Activated naive CD8-positive, alpha-beta T cell treated with anti-CD3 and anti-CD28 coated beads for 36 hours (primary cell): ENCODE measurements at regions not wholly inside any gene's neighbourhood (a gene's known extent, or its start where the extent isn't known, plus 50 kb on each side); places are given as distances from the start of the nearest gene placed in this dataset.

ENCODE experiments used
- DNase-seq: peaks from one replicate; pipeline ENCODE4 v3.0.0; 2021
- H3K27ac Mint-ChIP-seq: one replicate; pipeline ENCODE4 v1.8.0; 2022; ENCODE audit warnings: mild to moderate bottlenecking, moderate library complexity, mixed read lengths
- H3K27me3 Mint-ChIP-seq: one replicate; pipeline ENCODE4 v1.8.0; 2022; ENCODE audit warnings: mild to moderate bottlenecking, mixed read lengths
- H3K36me3 Mint-ChIP-seq: one replicate; pipeline ENCODE4 v1.8.0; 2021; ENCODE audit warnings: mild to moderate bottlenecking, mixed read lengths
- H3K4me1 Mint-ChIP-seq: one replicate; pipeline ENCODE4 v1.8.0; 2021; ENCODE audit warnings: mixed read lengths
- H3K4me3 Mint-ChIP-seq: one replicate; pipeline ENCODE4 v1.8.0; 2022; ENCODE audit warnings: mild to moderate bottlenecking, moderate library complexity, mixed read lengths
- H3K9me3 Mint-ChIP-seq: one replicate; pipeline ENCODE4 v1.8.0; 2022; ENCODE audit warnings: mixed read lengths

DNA sequence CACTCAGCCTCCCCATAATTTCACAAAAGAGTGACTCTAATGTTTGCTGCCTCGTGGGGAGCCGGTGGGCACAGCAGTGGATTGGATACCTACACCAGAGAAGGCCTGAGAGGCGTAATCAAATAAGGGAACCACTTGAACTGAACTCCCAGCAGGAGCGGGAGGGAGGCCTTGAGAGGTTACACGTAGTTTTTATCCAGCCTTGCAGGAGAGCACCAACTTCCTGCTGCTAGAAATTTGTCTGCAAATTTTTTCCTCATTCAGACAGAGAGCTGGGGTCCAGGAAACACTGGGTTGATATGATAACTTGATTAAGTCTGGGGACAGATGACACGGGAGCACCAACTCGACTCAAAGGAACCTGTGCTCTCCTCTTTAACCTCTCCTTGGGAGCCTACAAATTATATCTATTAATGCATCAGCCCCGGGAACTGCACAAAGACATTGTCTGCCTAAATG is 69.8 kb downstream of the HES1 start:
- Mint-ChIP-seq H3K36me3 (no peaks in the 10 kb centered on the region), H3K27ac (no peak overlapping the region), H3K4me1 (peaks cover 15% of the 10 kb centered on the region), H3K9me3 (no peaks in the 10 kb centered on the region), H3K4me3 (peak overlapping the region; percentile 23), H3K27me3 (peaks cover 47% of the 10 kb centered on the region)
- DNase-seq: peak; percentile 14

DNA sequence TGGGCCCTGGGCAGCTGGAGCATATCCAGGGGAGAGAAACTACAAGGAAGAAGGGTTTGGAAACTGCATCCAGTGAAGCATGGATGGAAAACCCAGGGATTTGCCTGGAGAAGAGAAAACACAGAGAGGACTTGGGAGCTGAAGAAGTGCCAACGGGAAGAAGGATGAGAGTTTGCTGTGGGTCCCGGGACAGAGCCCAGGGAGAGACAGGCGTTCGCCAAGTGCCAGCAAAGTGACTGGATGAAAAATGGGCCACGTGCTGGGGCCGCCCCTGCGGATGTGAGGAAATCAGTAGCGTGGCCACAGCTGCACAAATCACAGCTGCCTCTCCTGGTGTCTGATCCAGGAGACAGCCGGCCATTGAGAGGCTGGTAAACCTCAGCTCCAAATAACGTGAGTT is 70.4 kb downstream of the HES1 start:
- H3K9me3 Mint-ChIP-seq: no peaks in the 10 kb centered on the region
- no peak overlapping the region for H3K4me3 Mint-ChIP-seq
- H3K27ac Mint-ChIP-seq: no peak overlapping the region
- DNase-seq: no peak
- no peaks in the 10 kb centered on the region for H3K36me3 Mint-ChIP-seq
- H3K4me1 Mint-ChIP-seq: peaks cover 15% of the 10 kb centered on the region
- peaks cover 41% of the 10 kb centered on the region for H3K27me3 Mint-ChIP-seq

DNA sequence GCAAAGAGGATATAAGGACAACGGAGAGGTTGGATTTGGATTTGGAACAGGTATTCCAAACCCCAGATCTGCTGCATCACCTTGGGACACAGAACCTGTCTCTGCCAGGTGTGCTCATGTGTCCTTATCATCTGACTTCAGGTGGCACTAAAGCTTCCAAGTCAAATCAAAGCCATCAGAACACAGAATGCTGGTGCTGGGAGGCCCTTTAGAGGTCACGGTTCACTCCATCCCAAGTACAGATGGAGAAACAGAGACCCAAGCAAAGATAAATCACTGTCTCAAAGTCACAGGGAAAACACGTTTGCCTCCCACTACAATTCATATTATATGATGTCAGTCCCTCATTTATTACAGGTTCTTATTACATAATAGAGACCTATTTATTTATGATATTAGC is 72.8 kb downstream of the HES1 start:
- peaks cover 10% of the 10 kb centered on the region for H3K4me1 Mint-ChIP-seq

DNA sequence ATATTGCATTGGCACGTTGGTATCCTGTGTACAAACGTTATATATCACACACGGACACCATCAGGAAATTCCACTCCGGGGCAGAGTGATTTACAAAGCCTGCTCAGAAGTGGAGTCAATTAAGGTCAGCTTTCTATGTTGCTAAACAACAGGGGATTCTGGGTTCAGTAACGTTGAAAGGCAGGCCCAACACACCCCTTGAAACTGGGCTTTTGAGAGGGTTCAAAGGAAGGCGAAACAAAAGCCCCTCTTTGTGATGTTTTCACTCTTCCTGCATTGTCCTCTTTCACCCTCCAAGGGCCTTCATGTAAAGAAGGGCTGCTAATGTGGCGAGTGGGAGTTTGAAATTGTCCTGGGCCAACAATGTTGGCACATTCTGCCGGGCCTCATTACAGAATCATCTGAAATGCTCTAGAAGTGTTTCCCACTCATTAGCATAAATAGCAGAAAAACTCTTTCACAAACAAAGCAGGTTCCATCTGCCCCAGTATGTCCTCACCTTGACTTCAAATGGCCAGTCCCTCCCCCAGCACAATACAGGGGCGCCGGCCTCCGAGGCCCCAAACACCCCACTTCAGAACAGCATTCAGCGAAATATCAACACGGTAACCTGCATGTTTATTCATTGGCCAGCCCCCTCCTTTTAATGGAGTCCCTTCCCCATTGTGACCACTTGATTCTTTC is 76.4 kb downstream of the HES1 start:
- H3K27me3 Mint-ChIP-seq: peaks cover under 1% of the 10 kb centered on the region
- no peaks in the 10 kb centered on the region for H3K36me3 Mint-ChIP-seq
- no peak for DNase-seq
- no peaks in the 10 kb centered on the region for H3K9me3 Mint-ChIP-seq
- H3K4me3 Mint-ChIP-seq: no peak overlapping the region
- no peak overlapping the region for H3K27ac Mint-ChIP-seq
- H3K4me1 Mint-ChIP-seq: no peaks in the 10 kb centered on the region

More for the DNA sequence above, 72.8 kb downstream of the HES1 start:
- peaks cover 28% of the 10 kb centered on the region for H3K27me3 Mint-ChIP-seq
- no peaks in the 10 kb centered on the region for H3K9me3 Mint-ChIP-seq
- no peaks in the 10 kb centered on the region for H3K36me3 Mint-ChIP-seq
- no peak overlapping the region for H3K4me3 Mint-ChIP-seq
- no peak overlapping the region for H3K27ac Mint-ChIP-seq
- DNase-seq: no peak

DNA sequence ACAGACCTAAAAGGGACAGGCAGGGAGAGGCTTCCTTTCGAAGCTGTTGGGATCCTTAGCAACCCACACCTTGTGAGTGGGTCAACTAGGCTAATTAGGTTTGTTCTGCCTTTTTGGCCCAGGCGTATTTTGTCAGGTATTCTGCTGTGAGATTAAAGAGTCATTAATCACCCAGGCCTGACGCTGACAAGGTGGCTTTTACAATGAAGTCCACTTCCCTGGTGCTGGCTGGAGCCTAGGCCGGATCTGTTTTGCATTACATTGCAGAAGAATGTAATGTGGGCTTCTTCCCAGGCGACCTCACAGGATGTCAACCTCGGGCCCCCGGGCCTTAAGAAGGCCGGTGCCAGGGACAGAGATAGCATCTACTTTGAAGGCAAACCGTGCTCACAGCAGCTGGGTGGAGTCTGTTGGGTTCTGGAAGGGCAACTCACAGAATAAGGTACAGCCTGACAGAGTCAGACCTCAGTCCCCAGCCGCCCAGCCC is 76.9 kb downstream of the HES1 start:
- no peaks in the 10 kb centered on the region for H3K4me1 Mint-ChIP-seq
- H3K36me3 Mint-ChIP-seq: no peaks in the 10 kb centered on the region
- no peaks in the 10 kb centered on the region for H3K27me3 Mint-ChIP-seq
- DNase-seq: no peak
- no peaks in the 10 kb centered on the region for H3K9me3 Mint-ChIP-seq
- no peak overlapping the region for H3K27ac Mint-ChIP-seq
- H3K4me3 Mint-ChIP-seq: no peak overlapping the region

DNA sequence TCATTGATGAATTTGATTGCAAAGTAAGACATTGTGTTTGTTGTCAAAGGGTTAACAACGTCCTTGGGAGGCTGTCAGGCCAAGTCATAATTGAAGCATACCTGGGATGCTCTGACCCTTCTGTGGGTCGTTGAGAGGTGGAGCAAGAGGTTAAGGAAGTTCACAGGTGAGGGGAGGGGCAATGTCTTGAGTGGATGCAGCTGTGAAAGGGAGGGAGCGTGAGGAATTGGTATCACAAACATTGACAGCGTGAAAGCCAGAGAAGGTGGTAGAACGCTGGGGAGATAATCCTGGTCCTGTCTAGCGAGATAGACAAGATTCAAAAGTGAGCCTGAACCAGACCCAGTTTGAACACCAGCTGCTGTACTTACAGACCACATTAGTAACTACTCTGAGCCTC is 79.4 kb downstream of the HES1 start:
- Mint-ChIP-seq H3K27ac (no peak overlapping the region), H3K4me1 (no peaks in the 10 kb centered on the region), H3K4me3 (no peak overlapping the region), H3K9me3 (no peaks in the 10 kb centered on the region), H3K36me3 (no peaks in the 10 kb centered on the region), H3K27me3 (no peaks in the 10 kb centered on the region)
- DNase-seq: no peak

DNA sequence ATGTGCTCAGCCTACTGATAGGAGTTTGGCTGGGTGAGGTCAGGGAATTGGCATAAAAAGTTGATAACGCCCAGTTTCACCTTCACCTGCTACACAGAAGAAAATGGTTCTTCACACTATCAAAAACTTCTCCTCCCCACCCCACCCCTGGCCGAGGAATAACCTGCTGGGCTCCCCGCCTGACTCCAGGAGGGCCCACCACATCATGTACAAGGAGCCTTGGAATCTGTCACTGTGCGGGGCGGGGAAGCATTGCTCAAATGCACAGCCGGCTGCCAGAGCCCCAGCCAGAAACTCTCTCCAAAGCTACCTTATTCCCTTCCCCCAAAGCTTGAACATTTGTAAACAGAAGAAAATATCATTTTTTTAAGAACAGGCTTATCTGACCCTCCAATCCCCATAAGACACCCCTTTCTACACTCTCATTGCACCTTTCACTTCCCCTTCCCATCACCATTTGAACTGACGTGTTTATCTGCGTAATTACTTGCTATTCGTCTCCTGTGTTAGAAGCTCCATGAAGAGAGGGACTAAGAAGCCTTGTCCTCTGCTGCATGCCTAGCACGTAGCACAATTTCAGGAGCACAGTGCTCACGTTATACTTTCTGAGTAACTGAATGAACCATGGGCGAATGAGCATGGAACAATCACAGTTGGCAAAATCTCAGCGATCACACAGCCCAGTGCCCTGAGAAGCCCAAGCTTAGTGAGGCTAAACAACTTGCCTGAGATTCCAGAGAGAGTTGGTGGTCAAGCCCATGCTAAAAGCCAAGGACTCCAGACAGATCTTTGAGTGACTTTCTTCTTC is 82.9 kb downstream of the HES1 start:
- Mint-ChIP-seq H3K27me3 (peaks cover 6% of the 10 kb centered on the region), H3K4me3 (no peak overlapping the region), H3K4me1 (no peaks in the 10 kb centered on the region), H3K36me3 (no peaks in the 10 kb centered on the region), H3K27ac (no peak overlapping the region), H3K9me3 (no peaks in the 10 kb centered on the region)
- no peak for DNase-seq

DNA sequence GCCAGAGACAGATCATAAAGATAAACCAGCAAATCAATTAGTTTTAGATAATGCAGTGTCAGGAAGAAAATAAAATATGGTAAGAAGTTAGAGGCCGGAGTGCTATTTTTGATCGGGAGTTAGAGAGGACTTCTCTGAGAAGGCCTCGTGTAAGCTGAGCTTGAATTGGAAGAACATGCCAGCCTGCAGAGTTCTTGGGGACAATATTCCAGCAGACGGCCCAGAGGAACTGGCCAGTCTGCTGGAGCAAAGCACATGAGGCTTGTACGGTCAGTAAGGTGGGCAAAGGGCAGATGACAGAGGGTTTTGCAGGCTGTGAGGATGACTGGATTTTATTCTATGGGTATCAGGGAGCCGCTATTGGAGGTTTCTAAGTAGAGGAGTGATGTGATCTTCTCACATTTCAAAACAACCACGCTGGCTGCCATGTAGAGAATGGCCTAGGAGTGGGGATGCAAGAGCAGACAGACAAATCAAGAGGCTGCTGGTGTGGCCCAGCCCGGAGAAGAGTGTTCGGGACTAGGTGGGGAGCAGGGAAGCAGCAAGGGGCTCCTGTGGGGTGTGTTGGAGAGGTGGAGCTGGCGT is 84.0 kb downstream of the HES1 start:
- no peaks in the 10 kb centered on the region for H3K9me3 Mint-ChIP-seq
- no peak overlapping the region for H3K4me3 Mint-ChIP-seq
- no peak for DNase-seq
- no peaks in the 10 kb centered on the region for H3K36me3 Mint-ChIP-seq
- H3K27ac Mint-ChIP-seq: no peak overlapping the region
- peaks cover 3% of the 10 kb centered on the region for H3K4me1 Mint-ChIP-seq
- peaks cover 16% of the 10 kb centered on the region for H3K27me3 Mint-ChIP-seq

DNA sequence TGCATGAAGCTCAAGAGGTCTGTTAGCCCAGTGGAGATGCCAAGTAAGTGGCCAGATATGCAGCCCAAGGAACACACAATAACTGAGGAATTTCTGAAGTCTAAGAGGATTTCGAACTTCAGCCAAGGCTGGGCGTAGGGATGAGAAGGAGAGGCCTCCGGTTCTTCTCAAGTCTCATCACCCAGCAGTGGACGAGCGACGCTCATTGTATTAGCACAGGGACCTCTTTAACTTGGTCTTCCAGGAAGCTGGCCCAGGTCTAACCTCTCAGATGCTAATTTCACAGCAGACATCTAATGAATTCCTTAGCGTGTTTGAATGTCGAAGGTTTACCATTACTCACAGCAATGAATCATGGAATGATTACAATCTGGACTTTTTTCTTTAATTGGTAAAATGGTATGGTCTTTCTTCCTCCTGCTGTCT is 85.0 kb downstream of the HES1 start:
- no peaks in the 10 kb centered on the region for H3K36me3 Mint-ChIP-seq
- H3K4me3 Mint-ChIP-seq: no peak overlapping the region
- H3K9me3 Mint-ChIP-seq: no peaks in the 10 kb centered on the region
- peaks cover 3% of the 10 kb centered on the region for H3K4me1 Mint-ChIP-seq
- no peak overlapping the region for H3K27ac Mint-ChIP-seq
- peaks cover 23% of the 10 kb centered on the region for H3K27me3 Mint-ChIP-seq
- no peak for DNase-seq

DNA sequence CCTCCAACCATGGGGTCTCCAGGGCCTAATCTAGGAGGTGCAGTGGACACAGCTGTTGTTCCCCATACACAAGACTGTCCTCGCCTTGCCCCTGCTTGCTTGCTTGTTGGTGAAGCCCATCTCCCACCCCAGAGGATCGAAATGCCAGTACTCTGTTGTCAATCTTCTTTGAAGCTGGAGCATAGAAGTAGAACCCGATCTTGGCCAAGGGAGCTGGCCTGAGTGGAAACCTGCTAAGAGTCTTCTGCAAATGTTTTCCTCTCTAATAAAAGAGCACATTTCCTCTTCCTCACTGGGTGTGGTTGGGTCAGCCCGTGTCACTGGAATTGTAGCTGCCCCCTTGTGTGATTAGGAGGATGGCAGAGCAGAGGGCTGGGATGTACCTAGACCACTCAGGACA is 85.4 kb downstream of the HES1 start:
- DNase-seq: no peak
- Mint-ChIP-seq H3K27ac (no peak overlapping the region), H3K36me3 (no peaks in the 10 kb centered on the region), H3K9me3 (no peaks in the 10 kb centered on the region), H3K4me3 (no peak overlapping the region), H3K27me3 (peaks cover 26% of the 10 kb centered on the region), H3K4me1 (peaks cover 3% of the 10 kb centered on the region)

DNA sequence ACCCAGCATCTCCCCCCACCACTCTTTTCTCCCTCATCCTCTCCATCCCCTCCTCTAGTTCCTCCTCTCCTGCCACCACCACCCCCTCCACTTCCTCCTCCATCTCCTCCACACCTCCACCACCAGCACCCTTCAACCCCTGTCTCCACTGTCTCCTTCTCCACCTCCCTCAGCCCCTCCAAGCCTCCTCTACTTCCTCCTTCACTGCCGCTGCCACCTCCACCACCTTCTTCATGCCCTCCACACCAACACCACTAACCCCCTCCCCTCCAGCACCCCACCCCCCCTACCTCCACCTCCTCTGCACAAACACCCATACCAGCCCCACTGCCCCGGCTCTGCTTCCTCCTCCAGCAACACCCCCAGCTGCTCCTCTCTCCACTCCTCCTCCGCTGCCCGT is 88.0 kb downstream of the HES1 start:
- Mint-ChIP-seq H3K27me3 (peaks cover 30% of the 10 kb centered on the region), H3K9me3 (peaks cover 3% of the 10 kb centered on the region), H3K27ac (no peak overlapping the region), H3K4me1 (peaks cover 3% of the 10 kb centered on the region), H3K36me3 (no peaks in the 10 kb centered on the region), H3K4me3 (no peak overlapping the region)
- no peak for DNase-seq

DNA sequence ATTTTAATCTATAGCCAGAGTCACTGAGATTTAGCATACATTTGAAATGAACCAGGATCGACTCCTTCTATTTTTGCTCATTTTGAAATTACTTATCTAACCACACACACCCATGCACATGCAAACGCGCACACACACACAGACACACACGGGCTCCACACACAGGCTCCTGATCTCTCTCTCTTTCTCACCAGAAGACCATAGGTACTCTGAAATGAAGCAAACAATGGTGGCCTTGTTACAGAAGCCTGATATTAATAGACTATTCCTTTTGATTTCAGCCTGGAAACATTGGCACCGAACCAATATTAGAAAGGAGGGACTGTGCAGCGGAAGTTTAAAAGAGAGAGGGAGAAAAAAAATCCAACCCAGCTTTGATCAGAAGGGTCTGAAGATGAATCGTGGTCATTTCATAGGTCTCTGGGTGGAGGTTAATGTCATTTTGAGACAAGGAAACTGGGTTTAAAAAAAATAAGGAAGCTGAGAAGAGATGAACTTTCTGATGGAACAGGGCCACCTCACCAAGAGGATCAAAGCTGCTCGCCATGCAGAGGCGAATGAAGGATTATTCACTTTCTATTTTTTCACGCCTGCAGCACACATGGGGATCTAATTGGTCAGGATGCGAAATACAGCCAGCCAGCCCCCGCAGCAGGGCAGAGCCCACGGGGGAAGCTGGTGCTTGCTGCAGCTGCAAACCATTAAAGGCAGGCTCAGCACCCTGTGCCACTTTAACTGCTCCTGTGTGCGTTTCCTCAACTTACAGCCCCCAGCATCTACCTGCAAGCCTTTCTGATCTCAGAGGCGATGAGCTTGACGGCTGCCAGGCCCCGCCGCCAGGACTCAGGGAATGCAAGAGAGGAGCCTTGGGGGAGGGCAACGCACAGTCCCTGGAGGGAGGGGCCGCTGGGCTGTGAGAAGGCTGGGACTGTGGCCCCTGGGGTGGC is 88.8 kb downstream of the HES1 start:
- H3K36me3 Mint-ChIP-seq: no peaks in the 10 kb centered on the region
- H3K9me3 Mint-ChIP-seq: peaks cover 3% of the 10 kb centered on the region
- no peak overlapping the region for H3K4me3 Mint-ChIP-seq
- peaks cover 36% of the 10 kb centered on the region for H3K27me3 Mint-ChIP-seq
- no peak for DNase-seq
- peaks cover 3% of the 10 kb centered on the region for H3K4me1 Mint-ChIP-seq
- H3K27ac Mint-ChIP-seq: no peak overlapping the region

DNA sequence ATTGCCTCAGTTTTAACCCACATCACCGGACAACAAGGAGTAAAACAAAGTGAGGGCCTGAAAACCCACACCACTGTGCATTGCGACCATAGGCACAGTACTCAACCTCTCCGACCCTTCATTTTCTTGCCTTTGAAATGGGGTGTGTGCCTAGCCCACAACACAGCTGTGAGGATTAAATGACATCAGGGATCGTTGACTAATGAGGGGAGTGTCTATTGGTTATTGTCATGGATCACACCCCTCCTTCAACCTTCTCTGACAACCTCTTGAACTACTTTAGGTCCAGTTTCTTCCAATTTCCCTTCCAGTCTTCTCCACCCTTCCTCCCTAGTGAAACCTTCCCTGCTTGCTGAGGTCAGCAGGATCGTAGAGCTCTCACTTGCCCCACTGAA is 89.5 kb downstream of the HES1 start:
- H3K4me1 Mint-ChIP-seq: peaks cover 3% of the 10 kb centered on the region
- H3K4me3 Mint-ChIP-seq: no peak overlapping the region
- peaks cover 3% of the 10 kb centered on the region for H3K9me3 Mint-ChIP-seq
- H3K36me3 Mint-ChIP-seq: no peaks in the 10 kb centered on the region
- peaks cover 37% of the 10 kb centered on the region for H3K27me3 Mint-ChIP-seq
- H3K27ac Mint-ChIP-seq: no peak overlapping the region
- DNase-seq: no peak

DNA sequence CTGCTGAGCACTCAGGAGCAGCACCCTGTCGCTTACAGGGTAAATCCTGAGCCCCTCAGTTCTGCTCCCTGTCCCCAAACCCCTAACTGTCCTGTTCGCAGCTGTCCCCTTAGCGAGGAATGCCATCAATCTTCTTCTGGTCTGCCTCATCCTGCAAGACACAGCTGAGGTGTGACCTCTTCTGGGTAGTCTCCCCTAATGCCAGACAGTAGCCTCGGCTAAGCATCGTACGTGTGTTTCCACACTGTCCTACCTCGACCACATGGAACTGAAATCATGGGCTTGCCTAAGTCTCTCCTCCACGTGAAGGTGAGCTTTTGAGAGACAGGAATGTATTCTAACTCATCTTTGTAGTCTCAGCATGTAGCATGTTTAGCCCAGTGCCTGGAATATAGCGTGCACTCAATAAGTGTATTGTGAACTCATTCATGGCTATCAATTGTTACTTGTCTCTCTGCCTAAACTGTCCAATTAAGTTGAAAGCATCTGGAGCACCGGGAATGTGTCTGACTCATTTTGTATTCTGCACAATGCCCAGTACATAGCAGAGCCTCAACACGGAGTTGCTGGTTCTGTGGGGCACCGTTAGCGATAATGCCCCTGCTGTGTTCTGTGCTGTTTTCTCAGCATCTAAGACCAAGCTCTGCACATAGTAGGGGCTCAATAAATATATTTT is 90.2 kb downstream of the HES1 start:
- peaks cover 3% of the 10 kb centered on the region for H3K9me3 Mint-ChIP-seq
- no peak overlapping the region for H3K4me3 Mint-ChIP-seq
- peaks cover 3% of the 10 kb centered on the region for H3K4me1 Mint-ChIP-seq
- no peak for DNase-seq
- no peak overlapping the region for H3K27ac Mint-ChIP-seq
- peaks cover 37% of the 10 kb centered on the region for H3K27me3 Mint-ChIP-seq
- H3K36me3 Mint-ChIP-seq: no peaks in the 10 kb centered on the region
